NCI-H1694 (cell line): ENCODE measurements at regions not wholly inside any gene's neighbourhood (a gene's known extent, or its start where the extent isn't known, plus 50 kb on each side); places are given as distances from the start of the nearest gene placed in this dataset.
"Not testable (repeated sequence)": the region's sequence is repeated elsewhere in the genome, so short reads cannot be mapped to it uniquely, and the experiment has no call there.

Source experiments
- DNase-seq: peaks from one replicate; lab custom pipeline; 2025; lab: John Stamatoyannopoulos, UW

- DNase-seq: not testable (repeated sequence)
These were observed 1490.6 kb downstream of the OTOL1 start for GRCh38 chr3:162987085-162987794.

- no peak for DNase-seq
These were observed 1496.1 kb downstream of the OTOL1 start for GRCh38 chr3:162992741-162993140.

GRCh38 chr3:162994165-162994564, 1497.6 kb downstream of the OTOL1 start:
- DNase-seq: no peak

GRCh38 chr3:162996368-162996767, 1499.8 kb downstream of the OTOL1 start:
- no peak for DNase-seq

- DNase-seq: no peak
These were observed 1501.6 kb downstream of the OTOL1 start for GRCh38 chr3:162998205-162998604.

GRCh38 chr3:163011596-163011995, 1515.0 kb downstream of the OTOL1 start:
- DNase-seq: no peak

GRCh38 chr3:163016251-163016650, 1519.6 kb downstream of the OTOL1 start:
- no peak for DNase-seq

GRCh38 chr3:163018067-163018466, 1521.5 kb downstream of the OTOL1 start:
- no peak for DNase-seq

- no peak for DNase-seq
These were observed 1522.1 kb downstream of the OTOL1 start for GRCh38 chr3:163018664-163019063.

GRCh38 chr3:163019260-163019659, 1522.7 kb downstream of the OTOL1 start:
- DNase-seq: no peak

GRCh38 chr3:163033652-163034051, 1537.0 kb downstream of the OTOL1 start:
- DNase-seq: no peak

- no peak for DNase-seq
These were observed 1543.0 kb downstream of the OTOL1 start for GRCh38 chr3:163039636-163040035.

- no peak for DNase-seq
These were observed 1546.5 kb downstream of the OTOL1 start for GRCh38 chr3:163043074-163043473.

- DNase-seq: no peak
These were observed 1549.3 kb downstream of the OTOL1 start for GRCh38 chr3:163045945-163046344.

- DNase-seq: no peak
These were observed 1552.3 kb downstream of the OTOL1 start for GRCh38 chr3:163048881-163049280.

GRCh38 chr3:163056874-163057497, 1560.4 kb downstream of the OTOL1 start:
- DNase-seq: peak; percentile 70

GRCh38 chr3:163058031-163058854, 1561.6 kb downstream of the OTOL1 start:
- no peak for DNase-seq

- no peak for DNase-seq
These were observed 1575.1 kb downstream of the OTOL1 start for GRCh38 chr3:163071713-163072112.
